ENCODE measurements at regions not wholly inside any gene's neighbourhood (a gene's known extent, or its start where the extent isn't known, plus 50 kb on each side); places are given as distances from the start of the nearest gene placed in this dataset.
"Not testable (repeated sequence)": the region's sequence is repeated elsewhere in the genome, so short reads cannot be mapped to it uniquely, and the experiment has no call there.

DNA sequence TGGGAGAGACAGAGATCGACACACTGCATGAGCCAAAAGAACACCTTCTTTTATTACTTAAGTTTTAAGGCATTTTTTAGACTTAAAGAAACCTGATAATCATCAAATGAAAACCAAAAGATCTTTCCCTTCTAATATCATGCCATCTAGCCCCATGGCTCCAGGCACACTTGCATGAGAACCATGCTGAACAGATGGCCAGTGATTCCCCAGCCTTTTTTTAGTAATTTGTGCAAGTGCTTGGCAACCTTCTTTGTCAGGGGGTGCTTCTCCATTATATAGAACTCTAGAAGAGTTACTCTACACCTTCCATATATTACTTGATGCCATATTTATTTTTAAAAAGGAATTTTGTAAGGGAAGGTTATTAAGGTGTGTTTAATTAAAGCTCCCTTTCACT is 182.2 kb upstream of the TEX13C start:
- no peak for TF ChIP-seq CTCF (IDR thresholded peaks at IDR 0.05)
- H3K27ac ChIP-seq = no peak overlapping the region
- H3K36me3 ChIP-seq = no peaks in the 10 kb centered on the region
- H3K9me3 ChIP-seq = no peaks in the 10 kb centered on the region
- H3K4me3 ChIP-seq (ENCODE audit: low read depth in 1 of 2, low read length in 1 of 2) = no peak overlapping the region
- H3K27me3 ChIP-seq = no peaks in the 10 kb centered on the region
- H3K4me1 ChIP-seq (ENCODE audit: control insufficient read depth in 1 of 2, insufficient read depth in 1 of 2, low read depth in 1 of 2, low read length in 1 of 2) = no peaks in the 10 kb centered on the region

DNA sequence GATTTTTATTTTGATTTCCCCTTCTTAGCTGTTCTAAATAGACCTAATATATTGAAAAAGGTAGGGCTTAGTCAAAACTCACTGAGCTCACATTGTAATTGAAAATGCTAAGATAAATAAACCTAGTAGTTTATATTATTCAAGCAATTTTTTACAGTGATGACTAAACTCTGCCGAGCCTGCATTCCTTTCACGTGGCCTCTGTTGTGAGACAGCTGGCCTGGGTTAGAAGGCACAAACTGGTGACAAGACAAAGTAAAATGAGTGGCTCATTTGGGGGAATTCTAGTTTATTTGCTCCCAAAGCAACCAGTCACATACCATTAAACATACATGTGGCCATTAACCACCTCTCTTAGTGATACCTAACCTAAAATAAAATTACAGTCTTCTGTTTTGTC is 169.4 kb upstream of the TEX13C start:
- no peaks in the 10 kb centered on the region for H3K36me3 ChIP-seq
- H3K27ac ChIP-seq = no peak overlapping the region
- H3K4me3 ChIP-seq (ENCODE audit: low read depth in 1 of 2, low read length in 1 of 2) = no peak overlapping the region
- no peaks in the 10 kb centered on the region for H3K27me3 ChIP-seq
- H3K9me3 ChIP-seq = no peaks in the 10 kb centered on the region
- no peak for TF ChIP-seq CTCF (IDR thresholded peaks at IDR 0.05)
- H3K4me1 ChIP-seq (ENCODE audit: control insufficient read depth in 1 of 2, insufficient read depth in 1 of 2, low read depth in 1 of 2, low read length in 1 of 2) = peaks cover 15 to 16% of the 10 kb centered on the region in 2 experiments

DNA sequence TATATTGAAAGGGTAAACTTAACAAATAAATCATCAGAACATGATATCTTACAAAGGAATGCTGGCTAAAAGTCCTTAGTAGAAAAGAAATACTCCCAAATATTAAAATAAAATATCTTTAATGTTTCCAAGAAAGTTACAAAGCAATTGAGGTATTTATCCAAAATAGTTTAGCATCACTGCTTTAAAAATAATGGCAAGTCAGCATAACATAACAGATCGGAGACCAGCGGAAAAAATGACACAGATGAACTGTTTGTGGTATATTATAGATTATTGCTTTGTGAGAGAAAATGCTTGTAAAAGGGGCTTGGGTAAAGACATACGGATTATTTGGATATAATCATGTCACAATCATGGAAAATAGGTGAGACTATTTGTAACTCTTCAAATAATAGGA is 168.5 kb upstream of the TEX13C start:
- H3K27ac ChIP-seq = no peak overlapping the region
- no peaks in the 10 kb centered on the region for H3K36me3 ChIP-seq
- TF ChIP-seq CTCF (IDR thresholded peaks at IDR 0.05) = no peak
- H3K4me1 ChIP-seq (ENCODE audit: control insufficient read depth in 1 of 2, insufficient read depth in 1 of 2, low read depth in 1 of 2, low read length in 1 of 2) = peaks cover 15 to 16% of the 10 kb centered on the region in 2 experiments
- H3K9me3 ChIP-seq = no peaks in the 10 kb centered on the region
- H3K27me3 ChIP-seq = no peaks in the 10 kb centered on the region
- no peak overlapping the region for H3K4me3 ChIP-seq (ENCODE audit: low read depth in 1 of 2, low read length in 1 of 2)

DNA sequence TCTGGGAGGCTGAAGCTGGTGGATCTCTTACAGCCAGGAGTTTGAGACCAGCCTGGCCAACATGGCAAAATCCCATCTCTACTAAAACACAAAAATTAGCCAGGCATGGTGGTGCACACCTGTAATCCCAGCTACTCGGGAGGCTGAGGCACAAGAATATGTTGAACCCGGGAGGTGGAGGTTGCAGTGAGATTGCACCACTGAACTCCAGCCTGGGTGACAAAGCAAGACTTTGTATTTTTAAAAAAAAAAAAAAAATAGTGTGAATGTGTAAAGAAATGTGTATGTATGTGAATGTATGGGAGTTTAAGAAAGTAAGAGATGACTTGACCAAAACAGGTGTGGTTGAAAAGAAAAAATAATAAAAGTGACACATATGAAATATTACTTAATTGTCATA is 167.7 kb upstream of the TEX13C start:
- no peak for TF ChIP-seq CTCF (IDR thresholded peaks at IDR 0.05)
- no peak overlapping the region for H3K27ac ChIP-seq
- H3K4me1 ChIP-seq (ENCODE audit: control insufficient read depth in 1 of 2, insufficient read depth in 1 of 2, low read depth in 1 of 2, low read length in 1 of 2) = peaks cover 15 to 16% of the 10 kb centered on the region in 2 experiments
- H3K4me3 ChIP-seq (ENCODE audit: low read depth in 1 of 2, low read length in 1 of 2) = no peak overlapping the region
- H3K27me3 ChIP-seq = no peaks in the 10 kb centered on the region
- no peaks in the 10 kb centered on the region for H3K36me3 ChIP-seq
- no peaks in the 10 kb centered on the region for H3K9me3 ChIP-seq

DNA sequence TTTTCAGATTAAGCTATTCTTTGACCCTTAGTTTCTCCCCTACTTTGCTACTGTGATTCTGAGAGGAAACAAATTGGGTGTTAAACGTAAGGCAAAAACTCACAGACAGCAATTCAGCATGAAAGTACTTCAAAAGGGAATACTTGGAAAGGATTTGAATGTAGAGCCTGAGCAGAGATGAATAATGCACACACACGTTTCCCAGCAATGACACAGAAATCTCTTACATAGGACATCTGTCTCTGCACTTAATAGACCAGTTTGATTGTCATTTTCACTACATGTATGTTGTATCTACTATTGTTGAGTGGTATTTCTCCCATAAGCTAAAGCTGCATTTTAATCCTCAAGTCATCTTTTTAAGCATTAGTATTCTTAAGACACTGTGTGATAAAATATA is 166.1 kb upstream of the TEX13C start:
- no peaks in the 10 kb centered on the region for H3K36me3 ChIP-seq
- no peak overlapping the region for H3K27ac ChIP-seq
- peaks cover 2 to 3% of the 10 kb centered on the region in 2 experiments for H3K4me1 ChIP-seq (ENCODE audit: control insufficient read depth in 1 of 2, insufficient read depth in 1 of 2, low read depth in 1 of 2, low read length in 1 of 2)
- no peaks in the 10 kb centered on the region for H3K27me3 ChIP-seq
- TF ChIP-seq CTCF (IDR thresholded peaks at IDR 0.05) = no peak
- no peak overlapping the region for H3K4me3 ChIP-seq (ENCODE audit: low read depth in 1 of 2, low read length in 1 of 2)
- H3K9me3 ChIP-seq = no peaks in the 10 kb centered on the region

DNA sequence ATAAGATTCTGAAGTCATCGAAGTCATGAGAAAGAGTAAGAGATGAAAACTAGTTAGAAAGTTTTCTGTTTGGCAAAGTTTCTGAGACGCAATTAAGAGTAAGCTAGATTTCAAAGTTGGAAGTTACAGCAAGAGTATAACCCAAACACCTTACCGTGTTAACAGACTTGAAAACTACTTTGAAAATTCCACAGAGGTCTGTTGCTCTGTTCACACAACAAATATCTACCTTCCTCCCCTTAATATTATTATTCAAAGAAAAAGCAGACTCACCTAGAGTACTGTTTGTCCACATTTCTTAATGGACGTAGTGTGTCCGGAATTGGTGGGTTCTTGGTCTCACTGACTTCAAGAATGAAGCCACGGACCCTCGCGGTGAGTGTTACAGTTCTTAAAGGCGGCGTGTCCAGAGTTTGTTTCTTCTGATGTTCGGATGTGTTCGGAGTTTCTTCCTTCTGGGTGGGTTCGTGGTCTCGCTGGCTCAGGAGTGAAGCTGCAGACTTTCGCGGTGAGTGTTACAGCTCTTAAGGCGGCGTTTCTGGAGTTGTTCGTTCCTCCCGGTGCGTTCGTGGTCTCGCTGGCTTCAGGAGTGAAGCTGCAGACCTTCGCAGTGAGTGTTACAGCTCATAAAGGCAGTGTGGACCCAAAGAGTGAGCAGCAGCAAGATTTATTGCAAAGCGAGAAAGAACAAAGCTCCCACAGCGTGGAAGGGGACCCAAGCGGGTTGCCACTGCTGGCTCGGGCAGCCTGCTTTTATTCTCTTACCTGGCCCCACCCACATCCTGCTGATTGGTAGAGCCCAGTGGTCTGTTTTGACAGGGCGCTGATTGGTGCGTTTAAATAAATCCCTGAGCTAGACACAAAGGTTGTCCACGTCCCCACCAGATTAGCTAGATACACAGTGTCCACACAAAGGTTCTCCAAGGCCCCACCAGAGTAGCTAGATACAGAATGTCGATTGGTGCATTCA is 165.1 kb upstream of the TEX13C start:
- H3K27ac ChIP-seq; H3K4me1 ChIP-seq (ENCODE audit: control insufficient read depth in 1 of 2, insufficient read depth in 1 of 2, low read depth in 1 of 2, low read length in 1 of 2); H3K9me3 ChIP-seq; H3K4me3 ChIP-seq (ENCODE audit: low read depth in 1 of 2, low read length in 1 of 2); H3K36me3 ChIP-seq; H3K27me3 ChIP-seq: not testable (repeated sequence)

GRCh38 chrX:125155296-125156033 is 164.2 kb upstream of the TEX13C start:
- not testable (repeated sequence) for H3K4me1 ChIP-seq (ENCODE audit: control insufficient read depth in 1 of 2, insufficient read depth in 1 of 2, low read depth in 1 of 2, low read length in 1 of 2); H3K9me3 ChIP-seq; H3K36me3 ChIP-seq; H3K27me3 ChIP-seq; H3K4me3 ChIP-seq (ENCODE audit: low read depth in 1 of 2, low read length in 1 of 2); H3K27ac ChIP-seq

Measured in neutrophil (primary cell).